HEK293 (cell line): ENCODE measurements at regions not wholly inside any gene's neighbourhood (a gene's known extent, or its start where the extent isn't known, plus 50 kb on each side); places are given as distances from the start of the nearest gene placed in this dataset.

Experiments
- CTCF ChIA-PET: fragments of 350-600 bp; formaldehyde crosslinking; extraction: SDS; loops from one replicate; lab custom pipeline; 2021; ENCODE audit warnings: antibody characterized with exemption; lab: Yijun Ruan, JAX
- POLR2A ChIA-PET: fragments of 300-600 bp; formaldehyde crosslinking; extraction: SDS; loops from one replicate; lab custom pipeline; 2020; ENCODE audit warnings: antibody characterized with exemption, inconsistent platforms; lab: Yijun Ruan, JAX
- H3K27ac ChIP-seq: fragments of 200-500 bp; sonication (Bioruptor generic); 2 replicates; pipeline ENCODE4 v1.5.1; 2014; ENCODE audit warnings: low read depth, low read length, control low read depth, inconsistent platforms; ENCODE audit errors: extremely low read depth
- H3K36me3 ChIP-seq, 2 experiments: fragments of 200-500 bp in 1 of 2; sonication (Bioruptor generic) in 1 of 2; 1 replicate in 1 of 2; 2 replicates in 1 of 2; pipeline ENCODE4 v1.5.1; 2014 to 2017; ENCODE audit warnings: inconsistent platforms in 2 of 2, low read length in 2 of 2; ENCODE audit not compliant: control insufficient read depth in 2 of 2, insufficient read depth in 1 of 2
- H3K4me1 ChIP-seq: fragments of 200-500 bp; sonication (Bioruptor generic); 2 replicates; pipeline ENCODE4 v1.5.1; 2014; ENCODE audit warnings: mild to moderate bottlenecking, low read length, inconsistent platforms; ENCODE audit not compliant: control insufficient read depth, insufficient read depth
- H3K4me3 ChIP-seq: 2 replicates; pipeline ENCODE4 v1.5.1; 2011; ENCODE audit warnings: low read depth, mild to moderate bottlenecking, control low read depth, low read length, moderate library complexity
- H3K9me3 ChIP-seq: fragments of 200-500 bp; sonication (Bioruptor generic); 2 replicates; pipeline ENCODE4 v1.5.1; 2014; ENCODE audit warnings: low read depth, low read length, inconsistent platforms; ENCODE audit not compliant: control insufficient read depth, insufficient read depth
- PATZ1 ChIP-seq: fragments of 450-650 bp; formaldehyde crosslinking; IDR thresholded peaks from 2 replicates; pipeline ENCODE4 v1.5.1; 2016; ENCODE audit warnings: missing biosample characterization, missing genetic modification characterization
- PRDM1 ChIP-seq: fragments of 450-650 bp; formaldehyde crosslinking; IDR thresholded peaks from 2 replicates; pipeline ENCODE4; 2016; ENCODE audit warnings: missing biosample characterization, missing genetic modification characterization
- SP2 ChIP-seq: fragments of 450-650 bp; formaldehyde crosslinking; IDR thresholded peaks from 2 replicates; pipeline ENCODE4 v1.5.1; 2016; ENCODE audit warnings: missing biosample characterization, missing genetic modification characterization
- TCF7L2 ChIP-seq: IDR thresholded peaks from 2 replicates; pipeline ENCODE4 v1.6.1; 2011; ENCODE audit warnings: low read depth, mild to moderate bottlenecking, inconsistent platforms, low read length, moderate library complexity, borderline replicate concordance
- ZNF112 ChIP-seq: fragments of 450-650 bp; formaldehyde crosslinking; IDR thresholded peaks from 2 replicates; pipeline ENCODE4 v1.5.0; 2017; ENCODE audit warnings: missing biosample characterization, missing genetic modification characterization
- ZNF140 ChIP-seq: fragments of 450-650 bp; formaldehyde crosslinking; IDR thresholded peaks from 2 replicates; pipeline ENCODE4 v1.5.1; 2016; ENCODE audit warnings: missing biosample characterization, missing genetic modification characterization
- ZNF169 ChIP-seq: fragments of 450-650 bp; formaldehyde crosslinking; IDR thresholded peaks from 2 replicates; pipeline ENCODE4 v1.5.1; 2016; ENCODE audit warnings: missing biosample characterization, missing genetic modification characterization
- ZNF221 ChIP-seq: fragments of 450-650 bp; formaldehyde crosslinking; IDR thresholded peaks from 2 replicates; pipeline ENCODE4 v1.5.1; 2017; ENCODE audit warnings: missing biosample characterization, missing genetic modification characterization, borderline replicate concordance
- ZNF248 ChIP-seq: fragments of 450-650 bp; formaldehyde crosslinking; IDR thresholded peaks from 2 replicates; pipeline ENCODE4 v1.5.1; 2017; ENCODE audit warnings: missing biosample characterization, missing genetic modification characterization
- ZNF324 ChIP-seq: fragments of 450-650 bp; formaldehyde crosslinking; IDR thresholded peaks from 2 replicates; pipeline ENCODE4 v1.5.1; 2016; ENCODE audit warnings: missing biosample characterization, missing genetic modification characterization
- ZNF404 ChIP-seq: fragments of 450-650 bp; formaldehyde crosslinking; IDR thresholded peaks from 2 replicates; pipeline ENCODE4 v1.5.1; 2017; ENCODE audit warnings: missing biosample characterization, missing genetic modification characterization
- ZNF48 ChIP-seq: fragments of 450-650 bp; formaldehyde crosslinking; IDR thresholded peaks from 2 replicates; pipeline ENCODE4 v1.5.1; 2016; ENCODE audit warnings: missing biosample characterization, missing genetic modification characterization
- ZNF623 ChIP-seq: fragments of 450-650 bp; formaldehyde crosslinking; IDR thresholded peaks from 2 replicates; pipeline ENCODE4 v1.5.1; 2016; ENCODE audit warnings: missing biosample characterization, missing genetic modification characterization
- ZNF843 ChIP-seq: fragments of 450-650 bp; formaldehyde crosslinking; IDR thresholded peaks from 2 replicates; pipeline ENCODE4 v1.5.1; 2016; ENCODE audit warnings: missing biosample characterization, missing genetic modification characterization
- TF ChIP-seq, protein P1 (sequence below): fragments of 450-650 bp; formaldehyde crosslinking; IDR thresholded peaks from 2 replicates; pipeline ENCODE4 v1.5.1; 2016; ENCODE audit warnings: missing biosample characterization, missing genetic modification characterization
- TF ChIP-seq, protein P2 (sequence below): fragments of 450-650 bp; formaldehyde crosslinking; IDR thresholded peaks from 2 replicates; pipeline ENCODE4 v1.5.1; 2016; ENCODE audit warnings: missing biosample characterization, missing genetic modification characterization, borderline replicate concordance

DNA sequence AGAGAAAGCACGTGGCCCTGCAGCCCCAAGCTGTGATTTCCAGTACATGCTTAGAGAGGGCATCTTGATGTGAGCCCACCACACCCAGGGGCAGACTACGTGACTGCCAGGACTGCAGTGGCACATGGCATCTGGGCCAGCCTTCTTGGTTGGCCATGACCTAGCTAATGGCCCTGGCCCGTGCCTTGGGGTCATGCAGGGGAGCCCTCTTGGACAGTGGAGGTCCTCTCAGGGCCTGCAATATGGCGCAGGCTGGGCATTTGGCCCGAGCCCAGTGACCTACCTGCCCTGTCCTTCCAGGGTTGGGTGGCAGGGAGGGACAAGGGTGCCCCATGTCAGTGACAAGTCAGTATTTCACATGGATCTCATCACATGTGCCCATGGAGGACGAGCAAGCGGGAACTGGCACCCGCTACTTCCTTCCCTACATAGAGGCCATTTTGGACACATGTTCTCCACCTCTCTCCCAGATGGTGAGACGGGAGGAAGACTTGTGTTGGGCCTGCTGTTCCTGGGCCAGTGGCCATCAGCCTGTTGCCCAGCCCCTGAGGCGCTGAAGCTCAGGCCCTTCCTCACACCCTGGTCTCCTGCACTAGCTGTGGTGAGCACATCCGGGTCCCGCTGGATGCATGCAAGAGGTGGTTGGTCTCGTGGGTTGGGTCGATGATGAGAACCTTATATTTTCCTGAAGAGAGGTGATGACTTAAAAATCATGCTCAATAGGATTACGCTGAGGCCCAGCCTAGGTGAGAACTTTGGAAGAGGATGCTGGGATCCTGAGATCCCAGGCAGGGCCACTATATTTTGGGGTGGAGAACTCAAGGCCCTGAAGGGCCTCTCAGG lies 195.6 kb downstream of the UBE3A start (continued):
- TF ChIP-seq, protein P1, sequence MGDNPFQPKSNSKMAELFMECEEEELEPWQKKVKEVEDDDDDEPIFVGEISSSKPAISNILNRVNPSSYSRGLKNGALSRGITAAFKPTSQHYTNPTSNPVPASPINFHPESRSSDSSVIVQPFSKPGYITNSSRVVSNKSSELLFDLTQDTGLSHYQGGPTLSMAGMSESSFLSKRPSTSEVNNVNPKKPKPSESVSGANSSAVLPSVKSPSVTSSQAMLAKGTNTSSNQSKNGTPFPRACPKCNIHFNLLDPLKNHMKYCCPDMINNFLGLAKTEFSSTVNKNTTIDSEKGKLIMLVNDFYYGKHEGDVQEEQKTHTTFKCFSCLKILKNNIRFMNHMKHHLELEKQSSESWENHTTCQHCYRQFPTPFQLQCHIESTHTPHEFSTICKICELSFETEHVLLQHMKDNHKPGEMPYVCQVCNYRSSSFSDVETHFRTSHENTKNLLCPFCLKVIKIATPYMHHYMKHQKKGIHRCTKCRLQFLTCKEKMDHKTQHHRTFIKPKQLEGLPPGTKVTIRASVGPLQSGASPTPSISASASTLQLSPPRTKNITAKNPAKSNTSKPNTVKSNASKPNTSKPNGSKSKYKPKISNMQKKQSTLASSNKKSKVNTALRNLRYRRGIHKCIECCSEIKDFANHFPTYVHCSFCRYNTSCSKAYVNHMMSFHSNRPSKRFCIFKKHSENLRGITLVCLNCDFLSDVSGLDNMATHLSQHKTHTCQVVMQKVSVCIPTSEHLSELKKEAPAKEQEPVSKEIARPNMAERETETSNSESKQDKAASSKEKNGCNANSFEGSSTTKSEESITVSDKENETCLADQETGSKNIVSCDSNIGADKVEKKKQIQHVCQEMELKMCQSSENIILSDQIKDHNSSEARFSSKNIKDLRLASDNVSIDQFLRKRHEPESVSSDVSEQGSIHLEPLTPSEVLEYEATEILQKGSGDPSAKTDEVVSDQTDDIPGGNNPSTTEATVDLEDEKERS (tag by site-specific recombination): no peak
- TF ChIP-seq ZNF324: no peak
- no peak for TF ChIP-seq ZNF169 (tag by site-specific recombination)

GRCh38 chr15:25243800-25244097 lies 195.1 kb downstream of the UBE3A start:
- Histone ChIP-seq H3K9me3 (no peaks in the 10 kb centered on the region), H3K4me1 (no peaks in the 10 kb centered on the region), H3K27ac (no peak overlapping the region), H3K4me3 (no peak overlapping the region), H3K36me3 (no peaks in the 10 kb centered on the region)
- ChIA-PET CTCF (no interaction called here), POLR2A (no interaction called here)
- TF ChIP-seq ZNF140 (tag by site-specific recombination) (no peak), ZNF404 (tag by site-specific recombination) (no peak), ZNF248 (no peak), SP2 (tag by site-specific recombination) (no peak)

GRCh38 chr15:25244731-25245585 lies 193.9 kb downstream of the UBE3A start:
- TF ChIP-seq ZNF48 (tag by site-specific recombination) (no peak), ZNF623 (tag by site-specific recombination) (no peak), ZNF112 (no peak), ZNF404 (tag by site-specific recombination) (no peak), PRDM1 (tag by site-specific recombination) (no peak)
- no peaks in the 10 kb centered on the region for H3K9me3 ChIP-seq

GRCh38 chr15:25245801-25246622 lies 192.8 kb downstream of the UBE3A start:
- H3K4me1 ChIP-seq: no peaks in the 10 kb centered on the region
- H3K4me3 ChIP-seq: no peak overlapping the region
- H3K27ac ChIP-seq: no peak overlapping the region
- ChIA-PET POLR2A (no interaction called here), CTCF (no interaction called here)
- H3K9me3 ChIP-seq: no peaks in the 10 kb centered on the region
- H3K36me3 ChIP-seq: no peaks in the 10 kb centered on the region
- no peak for TF ChIP-seq TCF7L2
- no peak for TF ChIP-seq PATZ1
- TF ChIP-seq, protein P2, sequence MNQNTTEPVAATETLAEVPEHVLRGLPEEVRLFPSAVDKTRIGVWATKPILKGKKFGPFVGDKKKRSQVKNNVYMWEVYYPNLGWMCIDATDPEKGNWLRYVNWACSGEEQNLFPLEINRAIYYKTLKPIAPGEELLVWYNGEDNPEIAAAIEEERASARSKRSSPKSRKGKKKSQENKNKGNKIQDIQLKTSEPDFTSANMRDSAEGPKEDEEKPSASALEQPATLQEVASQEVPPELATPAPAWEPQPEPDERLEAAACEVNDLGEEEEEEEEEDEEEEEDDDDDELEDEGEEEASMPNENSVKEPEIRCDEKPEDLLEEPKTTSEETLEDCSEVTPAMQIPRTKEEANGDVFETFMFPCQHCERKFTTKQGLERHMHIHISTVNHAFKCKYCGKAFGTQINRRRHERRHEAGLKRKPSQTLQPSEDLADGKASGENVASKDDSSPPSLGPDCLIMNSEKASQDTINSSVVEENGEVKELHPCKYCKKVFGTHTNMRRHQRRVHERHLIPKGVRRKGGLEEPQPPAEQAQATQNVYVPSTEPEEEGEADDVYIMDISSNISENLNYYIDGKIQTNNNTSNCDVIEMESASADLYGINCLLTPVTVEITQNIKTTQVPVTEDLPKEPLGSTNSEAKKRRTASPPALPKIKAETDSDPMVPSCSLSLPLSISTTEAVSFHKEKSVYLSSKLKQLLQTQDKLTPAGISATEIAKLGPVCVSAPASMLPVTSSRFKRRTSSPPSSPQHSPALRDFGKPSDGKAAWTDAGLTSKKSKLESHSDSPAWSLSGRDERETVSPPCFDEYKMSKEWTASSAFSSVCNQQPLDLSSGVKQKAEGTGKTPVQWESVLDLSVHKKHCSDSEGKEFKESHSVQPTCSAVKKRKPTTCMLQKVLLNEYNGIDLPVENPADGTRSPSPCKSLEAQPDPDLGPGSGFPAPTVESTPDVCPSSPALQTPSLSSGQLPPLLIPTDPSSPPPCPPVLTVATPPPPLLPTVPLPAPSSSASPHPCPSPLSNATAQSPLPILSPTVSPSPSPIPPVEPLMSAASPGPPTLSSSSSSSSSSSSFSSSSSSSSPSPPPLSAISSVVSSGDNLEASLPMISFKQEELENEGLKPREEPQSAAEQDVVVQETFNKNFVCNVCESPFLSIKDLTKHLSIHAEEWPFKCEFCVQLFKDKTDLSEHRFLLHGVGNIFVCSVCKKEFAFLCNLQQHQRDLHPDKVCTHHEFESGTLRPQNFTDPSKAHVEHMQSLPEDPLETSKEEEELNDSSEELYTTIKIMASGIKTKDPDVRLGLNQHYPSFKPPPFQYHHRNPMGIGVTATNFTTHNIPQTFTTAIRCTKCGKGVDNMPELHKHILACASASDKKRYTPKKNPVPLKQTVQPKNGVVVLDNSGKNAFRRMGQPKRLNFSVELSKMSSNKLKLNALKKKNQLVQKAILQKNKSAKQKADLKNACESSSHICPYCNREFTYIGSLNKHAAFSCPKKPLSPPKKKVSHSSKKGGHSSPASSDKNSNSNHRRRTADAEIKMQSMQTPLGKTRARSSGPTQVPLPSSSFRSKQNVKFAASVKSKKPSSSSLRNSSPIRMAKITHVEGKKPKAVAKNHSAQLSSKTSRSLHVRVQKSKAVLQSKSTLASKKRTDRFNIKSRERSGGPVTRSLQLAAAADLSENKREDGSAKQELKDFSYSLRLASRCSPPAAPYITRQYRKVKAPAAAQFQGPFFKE (tag by site-specific recombination): no peak
- no peak for TF ChIP-seq ZNF843
- TF ChIP-seq ZNF221: no peak

More at GRCh38 chr15:25244731-25245585, 193.9 kb downstream of the UBE3A start:
- H3K4me1 ChIP-seq: no peaks in the 10 kb centered on the region
- no peaks in the 10 kb centered on the region for H3K36me3 ChIP-seq
- no peak overlapping the region for H3K4me3 ChIP-seq
- H3K27ac ChIP-seq: no peak overlapping the region
- POLR2A ChIA-PET: no interaction called here
- CTCF ChIA-PET: no interaction called here
